Activated CD4-positive, alpha-beta T cell treated with anti-CD3 and anti-CD28 coated beads, Interleukin-2, amount 10 ng/mL, durations not matched to agents 7 days and 5 days (primary cell): ENCODE measurements at regions not wholly inside any gene's neighbourhood (a gene's known extent, or its start where the extent isn't known, plus 50 kb on each side); places are given as distances from the start of the nearest gene placed in this dataset.

Source experiments
- CTCF ChIA-PET: fragments of 350-600 bp; sonication (Branson Sonifier 250); formaldehyde crosslinking; loops from one replicate; lab custom pipeline; 2021; ENCODE audit warnings: antibody characterized with exemption; lab: Charles Lee
- POLR2A ChIA-PET: fragments of 350-600 bp; sonication (Branson Sonifier 250); formaldehyde crosslinking; loops from one replicate; lab custom pipeline; 2021; ENCODE audit warnings: antibody characterized with exemption; lab: Charles Lee
- DNase-seq: peaks from one replicate; pipeline ENCODE4 v3.0.0-alpha.2; 2020
- H3K27ac Mint-ChIP-seq: one replicate; pipeline ENCODE4 v1.8.0; 2021; ENCODE audit warnings: mild to moderate bottlenecking, moderate library complexity, mixed read lengths
- H3K27me3 Mint-ChIP-seq: one replicate; pipeline ENCODE4 v1.8.0; 2021; ENCODE audit warnings: mixed read lengths
- H3K36me3 Mint-ChIP-seq: one replicate; pipeline ENCODE4 v1.8.0; 2021; ENCODE audit warnings: low read depth, mixed read lengths
- H3K4me1 Mint-ChIP-seq: one replicate; pipeline ENCODE4 v1.8.0; 2021; ENCODE audit warnings: mixed read lengths
- H3K4me3 Mint-ChIP-seq: one replicate; pipeline ENCODE4 v1.8.0; 2021; ENCODE audit warnings: mild to moderate bottlenecking, moderate library complexity, mixed read lengths
- H3K9me3 Mint-ChIP-seq: one replicate; pipeline ENCODE4 v1.8.0; 2021; ENCODE audit warnings: mixed read lengths

GRCh38 chr3:55368366-55368765, 118.7 kb downstream of the WNT5A start:
- Mint-ChIP-seq H3K27ac (no peak overlapping the region), H3K27me3 (no peaks in the 10 kb centered on the region), H3K9me3 (no peaks in the 10 kb centered on the region), H3K4me1 (no peaks in the 10 kb centered on the region), H3K36me3 (no peaks in the 10 kb centered on the region), H3K4me3 (no peak overlapping the region)
- ChIA-PET CTCF (no interaction called here), POLR2A (no interaction called here)
- DNase-seq, result no peak

- Mint-ChIP-seq H3K4me3 (no peak overlapping the region), H3K4me1 (no peaks in the 10 kb centered on the region), H3K36me3 (no peaks in the 10 kb centered on the region), H3K27ac (no peak overlapping the region), H3K9me3 (no peaks in the 10 kb centered on the region), H3K27me3 (no peaks in the 10 kb centered on the region)
- no peak for DNase-seq
- ChIA-PET POLR2A (no interaction called here), CTCF (no interaction called here)
Observed at GRCh38 chr3:55367384-55367783, 119.7 kb downstream of the WNT5A start.

- no peak overlapping the region for H3K27ac Mint-ChIP-seq
- DNase-seq, result no peak
- no peaks in the 10 kb centered on the region for H3K4me1 Mint-ChIP-seq
- H3K36me3 Mint-ChIP-seq, result no peaks in the 10 kb centered on the region
- H3K4me3 Mint-ChIP-seq, result no peak overlapping the region
- ChIA-PET CTCF (no interaction called here), POLR2A (no interaction called here)
- H3K9me3 Mint-ChIP-seq, result no peaks in the 10 kb centered on the region
- H3K27me3 Mint-ChIP-seq, result no peaks in the 10 kb centered on the region
Observed at GRCh38 chr3:55364421-55364820, 122.7 kb downstream of the WNT5A start.

GRCh38 chr3:55362210-55362960, 124.7 kb downstream of the WNT5A start:
- Mint-ChIP-seq H3K9me3 (no peaks in the 10 kb centered on the region), H3K4me3 (no peak overlapping the region), H3K27ac (no peak overlapping the region), H3K36me3 (no peaks in the 10 kb centered on the region), H3K4me1 (no peaks in the 10 kb centered on the region), H3K27me3 (no peaks in the 10 kb centered on the region)
- CTCF ChIA-PET, result interaction anchor here (0.6 kb wide), 1 partner anchor 894 kb away, joined by 4 read pairs; no protein-coding TSS in a partner anchor
- POLR2A ChIA-PET, result no interaction called here
- DNase-seq, result no peak

GRCh38 chr3:55357796-55358195, 129.3 kb downstream of the WNT5A start:
- ChIA-PET CTCF (no interaction called here), POLR2A (no interaction called here)
- Mint-ChIP-seq H3K4me1 (no peaks in the 10 kb centered on the region), H3K36me3 (no peaks in the 10 kb centered on the region), H3K9me3 (peaks cover 1% of the 10 kb centered on the region), H3K27me3 (no peaks in the 10 kb centered on the region), H3K4me3 (no peak overlapping the region), H3K27ac (no peak overlapping the region)
- DNase-seq, result no peak

GRCh38 chr3:55352668-55353067, 134.4 kb downstream of the WNT5A start:
- Mint-ChIP-seq H3K4me3 (no peak overlapping the region), H3K27ac (no peak overlapping the region), H3K27me3 (no peaks in the 10 kb centered on the region), H3K4me1 (no peaks in the 10 kb centered on the region), H3K9me3 (peaks cover 5% of the 10 kb centered on the region), H3K36me3 (no peaks in the 10 kb centered on the region)
- no peak for DNase-seq
- ChIA-PET POLR2A (no interaction called here), CTCF (no interaction called here)

GRCh38 chr3:55349851-55350250, 137.3 kb downstream of the WNT5A start:
- H3K4me1 Mint-ChIP-seq, result no peaks in the 10 kb centered on the region
- ChIA-PET CTCF (no interaction called here), POLR2A (no interaction called here)
- no peaks in the 10 kb centered on the region for H3K27me3 Mint-ChIP-seq
- H3K9me3 Mint-ChIP-seq, result peaks cover 3% of the 10 kb centered on the region
- no peak overlapping the region for H3K27ac Mint-ChIP-seq
- no peak overlapping the region for H3K4me3 Mint-ChIP-seq
- H3K36me3 Mint-ChIP-seq, result no peaks in the 10 kb centered on the region
- no peak for DNase-seq

GRCh38 chr3:55343486-55344357, 143.4 kb downstream of the WNT5A start:
- ChIA-PET CTCF (no interaction called here), POLR2A (no interaction called here)
- Mint-ChIP-seq H3K4me1 (no peaks in the 10 kb centered on the region), H3K4me3 (no peak overlapping the region), H3K27ac (no peak overlapping the region), H3K27me3 (no peaks in the 10 kb centered on the region), H3K9me3 (no peaks in the 10 kb centered on the region), H3K36me3 (no peaks in the 10 kb centered on the region)
- DNase-seq, result no peak

- ChIA-PET CTCF (no interaction called here), POLR2A (no interaction called here)
- Mint-ChIP-seq H3K36me3 (no peaks in the 10 kb centered on the region), H3K4me3 (no peak overlapping the region), H3K9me3 (no peaks in the 10 kb centered on the region), H3K4me1 (no peaks in the 10 kb centered on the region), H3K27ac (no peak overlapping the region), H3K27me3 (no peaks in the 10 kb centered on the region)
- DNase-seq, result no peak
Observed at GRCh38 chr3:55341502-55342031, 145.5 kb downstream of the WNT5A start.

GRCh38 chr3:55339819-55340218, 147.3 kb downstream of the WNT5A start:
- Mint-ChIP-seq H3K9me3 (no peaks in the 10 kb centered on the region), H3K4me1 (no peaks in the 10 kb centered on the region), H3K36me3 (no peaks in the 10 kb centered on the region), H3K27ac (no peak overlapping the region), H3K27me3 (no peaks in the 10 kb centered on the region), H3K4me3 (no peak overlapping the region)
- CTCF ChIA-PET, result no interaction called here
- POLR2A ChIA-PET, result no interaction called here
- DNase-seq, result no peak

GRCh38 chr3:55339390-55339789, 147.7 kb downstream of the WNT5A start:
- Mint-ChIP-seq H3K27me3 (no peaks in the 10 kb centered on the region), H3K36me3 (no peaks in the 10 kb centered on the region), H3K27ac (no peak overlapping the region), H3K4me3 (no peak overlapping the region), H3K9me3 (no peaks in the 10 kb centered on the region), H3K4me1 (no peaks in the 10 kb centered on the region)
- DNase-seq, result no peak
- ChIA-PET CTCF (no interaction called here), POLR2A (no interaction called here)

GRCh38 chr3:55337641-55338180, 149.4 kb downstream of the WNT5A start:
- H3K9me3 Mint-ChIP-seq, result no peaks in the 10 kb centered on the region
- DNase-seq, result no peak
- H3K27me3 Mint-ChIP-seq, result no peaks in the 10 kb centered on the region
- H3K4me3 Mint-ChIP-seq, result no peak overlapping the region
- no peaks in the 10 kb centered on the region for H3K36me3 Mint-ChIP-seq
- POLR2A ChIA-PET, result no interaction called here
- no peak overlapping the region for H3K27ac Mint-ChIP-seq
- no peaks in the 10 kb centered on the region for H3K4me1 Mint-ChIP-seq
- CTCF ChIA-PET, result interaction anchor here (0.7 kb wide), 2 partner anchors 583 to 863 kb away, joined by 4 read pairs; no protein-coding TSS in a partner anchor

GRCh38 chr3:55333923-55334322, 153.2 kb downstream of the WNT5A start:
- Mint-ChIP-seq H3K4me1 (no peaks in the 10 kb centered on the region), H3K9me3 (peaks cover 5% of the 10 kb centered on the region), H3K27ac (no peak overlapping the region), H3K36me3 (no peaks in the 10 kb centered on the region), H3K27me3 (no peaks in the 10 kb centered on the region), H3K4me3 (no peak overlapping the region)
- DNase-seq, result no peak
- ChIA-PET POLR2A (no interaction called here), CTCF (no interaction called here)
